ENCODE measurements at regions not wholly inside any gene's neighbourhood (a gene's known extent, or its start where the extent isn't known, plus 50 kb on each side); places are given as distances from the start of the nearest gene placed in this dataset.

- Histone ChIP-seq H3K9ac (ENCODE audit: insufficient read length) (no peak overlapping the region), H3K9me3 (ENCODE audit: low read depth, low read length) (no peaks in the 10 kb centered on the region), H3K36me3 (ENCODE audit: insufficient read depth, low read length) (no peaks in the 10 kb centered on the region), H3K4me3 (no peak overlapping the region), H3K27ac (no peak overlapping the region)
- TF ChIP-seq EZH2 (IDR thresholded peaks at IDR 0.05) (no peak), FOXP2 (optimal IDR thresholded peaks at IDR 0.05; ENCODE audit: control extremely low read depth, extremely low read length, insufficient read depth) (no peak), POLR2AphosphoS5 (IDR thresholded peaks at IDR 0.05; ENCODE audit: borderline replicate concordance, low read depth, low read length) (no peak)
- DNase-seq (ENCODE audit: low read depth, low spot score) = no peak
Measured at GRCh38 chr6:168990019-168990751, 263.5 kb downstream of the THBS2 start.

- DNase-seq (ENCODE audit: low read depth, low spot score) = no peak
- Histone ChIP-seq H3K9me3 (ENCODE audit: low read depth, low read length) (no peaks in the 10 kb centered on the region), H3K4me3 (no peak overlapping the region), H3K9ac (ENCODE audit: insufficient read length) (no peak overlapping the region), H3K36me3 (ENCODE audit: insufficient read depth, low read length) (no peaks in the 10 kb centered on the region), H3K27ac (no peak overlapping the region)
- no peak for TF ChIP-seq POLR2AphosphoS5 (IDR thresholded peaks at IDR 0.05; ENCODE audit: borderline replicate concordance, low read depth, low read length)
- TF ChIP-seq FOXP2 (optimal IDR thresholded peaks at IDR 0.05; ENCODE audit: control extremely low read depth, extremely low read length, insufficient read depth) = no peak
- no peak for TF ChIP-seq EZH2 (IDR thresholded peaks at IDR 0.05)
Measured at GRCh38 chr6:168989421-168989820, 264.2 kb downstream of the THBS2 start.

DNA sequence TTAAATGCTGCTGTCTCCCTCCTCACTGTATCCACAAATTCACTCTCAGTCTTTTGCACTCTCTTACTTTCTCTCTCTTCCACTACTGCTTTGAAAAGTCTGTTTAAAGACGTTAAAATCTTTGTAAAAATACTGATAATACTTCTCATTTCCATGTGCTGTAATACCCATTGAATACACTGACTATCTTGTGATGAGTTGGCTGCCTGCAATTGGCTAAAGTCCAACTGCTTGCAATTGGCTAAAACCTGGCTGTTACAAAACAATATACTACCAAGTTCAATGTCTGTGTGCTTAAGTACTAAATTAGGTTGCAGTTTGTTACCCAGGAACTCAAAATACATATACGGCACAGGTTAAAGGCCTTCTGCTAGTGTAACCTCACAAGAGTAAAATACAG is 264.8 kb downstream of the THBS2 start:
- Histone ChIP-seq H3K36me3 (ENCODE audit: insufficient read depth, low read length) (no peaks in the 10 kb centered on the region), H3K9me3 (ENCODE audit: low read depth, low read length) (no peaks in the 10 kb centered on the region), H3K27ac (no peak overlapping the region), H3K9ac (ENCODE audit: insufficient read length) (no peak overlapping the region), H3K4me3 (no peak overlapping the region)
- DNase-seq (ENCODE audit: low read depth, low spot score) = no peak
- TF ChIP-seq FOXP2 (optimal IDR thresholded peaks at IDR 0.05; ENCODE audit: control extremely low read depth, extremely low read length, insufficient read depth) = no peak

- Histone ChIP-seq H3K4me3 (no peak overlapping the region), H3K36me3 (ENCODE audit: insufficient read depth, low read length) (no peaks in the 10 kb centered on the region), H3K9me3 (ENCODE audit: low read depth, low read length) (no peaks in the 10 kb centered on the region), H3K27ac (no peak overlapping the region), H3K9ac (ENCODE audit: insufficient read length) (no peak overlapping the region)
- DNase-seq (ENCODE audit: low read depth, low spot score) = no peak
- TF ChIP-seq EZH2 (IDR thresholded peaks at IDR 0.05) (no peak), POLR2AphosphoS5 (IDR thresholded peaks at IDR 0.05; ENCODE audit: borderline replicate concordance, low read depth, low read length) (no peak), FOXP2 (optimal IDR thresholded peaks at IDR 0.05; ENCODE audit: control extremely low read depth, extremely low read length, insufficient read depth) (no peak)
Measured at GRCh38 chr6:168988280-168988679, 265.4 kb downstream of the THBS2 start.

DNA sequence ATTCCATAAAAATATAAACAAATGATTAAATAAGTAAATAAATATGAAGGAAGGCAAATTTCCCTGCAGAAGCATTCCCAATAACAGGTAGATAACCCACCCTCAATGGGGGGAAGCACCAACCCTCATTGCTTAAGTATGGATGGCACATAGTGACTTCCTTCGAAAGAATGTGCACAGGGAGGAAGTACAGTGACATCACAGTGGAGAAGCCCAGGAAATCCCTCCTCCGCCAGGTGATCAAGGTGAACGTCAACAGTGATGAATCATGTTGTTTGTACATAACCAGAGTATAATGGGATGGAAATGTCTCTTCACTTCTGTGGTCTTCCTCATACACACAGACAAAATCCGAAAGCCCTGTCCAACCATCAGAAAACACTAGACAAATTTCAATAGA is 267.9 kb downstream of the THBS2 start:
- no peaks in the 10 kb centered on the region for H3K36me3 ChIP-seq (ENCODE audit: insufficient read depth, low read length)
- no peak for DNase-seq (ENCODE audit: low read depth, low spot score)
- H3K4me3 ChIP-seq = no peak overlapping the region
- H3K9ac ChIP-seq (ENCODE audit: insufficient read length) = no peak overlapping the region
- no peaks in the 10 kb centered on the region for H3K9me3 ChIP-seq (ENCODE audit: low read depth, low read length)
- TF ChIP-seq EZH2 (IDR thresholded peaks at IDR 0.05) (no peak), FOXP2 (optimal IDR thresholded peaks at IDR 0.05; ENCODE audit: control extremely low read depth, extremely low read length, insufficient read depth) (no peak), POLR2AphosphoS5 (IDR thresholded peaks at IDR 0.05; ENCODE audit: borderline replicate concordance, low read depth, low read length) (no peak)
- H3K27ac ChIP-seq = no peak overlapping the region

GRCh38 chr6:168983925-168984324 is 269.7 kb downstream of the THBS2 start:
- no peak for DNase-seq (ENCODE audit: low read depth, low spot score)
- no peak for TF ChIP-seq FOXP2 (optimal IDR thresholded peaks at IDR 0.05; ENCODE audit: control extremely low read depth, extremely low read length, insufficient read depth)
- TF ChIP-seq POLR2AphosphoS5 (IDR thresholded peaks at IDR 0.05; ENCODE audit: borderline replicate concordance, low read depth, low read length) = no peak
- TF ChIP-seq EZH2 (IDR thresholded peaks at IDR 0.05) = no peak
- Histone ChIP-seq H3K27ac (no peak overlapping the region), H3K4me3 (no peak overlapping the region), H3K9me3 (ENCODE audit: low read depth, low read length) (no peaks in the 10 kb centered on the region), H3K9ac (ENCODE audit: insufficient read length) (no peak overlapping the region), H3K36me3 (ENCODE audit: insufficient read depth, low read length) (no peaks in the 10 kb centered on the region)

GRCh38 chr6:168981187-168981586 is 272.5 kb downstream of the THBS2 start:
- no peaks in the 10 kb centered on the region for H3K9me3 ChIP-seq (ENCODE audit: low read depth, low read length)
- no peak overlapping the region for H3K9ac ChIP-seq (ENCODE audit: insufficient read length)
- no peak overlapping the region for H3K4me3 ChIP-seq
- TF ChIP-seq EZH2 (IDR thresholded peaks at IDR 0.05) (no peak), POLR2AphosphoS5 (IDR thresholded peaks at IDR 0.05; ENCODE audit: borderline replicate concordance, low read depth, low read length) (no peak), FOXP2 (optimal IDR thresholded peaks at IDR 0.05; ENCODE audit: control extremely low read depth, extremely low read length, insufficient read depth) (no peak)
- H3K27ac ChIP-seq = no peak overlapping the region
- H3K36me3 ChIP-seq (ENCODE audit: insufficient read depth, low read length) = no peaks in the 10 kb centered on the region
- no peak for DNase-seq (ENCODE audit: low read depth, low spot score)

- Histone ChIP-seq H3K9ac (ENCODE audit: insufficient read length) (no peak overlapping the region), H3K36me3 (ENCODE audit: insufficient read depth, low read length) (no peaks in the 10 kb centered on the region), H3K27ac (no peak overlapping the region), H3K4me3 (no peak overlapping the region), H3K9me3 (ENCODE audit: low read depth, low read length) (no peaks in the 10 kb centered on the region)
- TF ChIP-seq POLR2AphosphoS5 (IDR thresholded peaks at IDR 0.05; ENCODE audit: borderline replicate concordance, low read depth, low read length) (no peak), EZH2 (IDR thresholded peaks at IDR 0.05) (no peak), FOXP2 (optimal IDR thresholded peaks at IDR 0.05; ENCODE audit: control extremely low read depth, extremely low read length, insufficient read depth) (no peak)
- no peak for DNase-seq (ENCODE audit: low read depth, low spot score)
Measured at GRCh38 chr6:168979254-168979653, 274.4 kb downstream of the THBS2 start.

DNA sequence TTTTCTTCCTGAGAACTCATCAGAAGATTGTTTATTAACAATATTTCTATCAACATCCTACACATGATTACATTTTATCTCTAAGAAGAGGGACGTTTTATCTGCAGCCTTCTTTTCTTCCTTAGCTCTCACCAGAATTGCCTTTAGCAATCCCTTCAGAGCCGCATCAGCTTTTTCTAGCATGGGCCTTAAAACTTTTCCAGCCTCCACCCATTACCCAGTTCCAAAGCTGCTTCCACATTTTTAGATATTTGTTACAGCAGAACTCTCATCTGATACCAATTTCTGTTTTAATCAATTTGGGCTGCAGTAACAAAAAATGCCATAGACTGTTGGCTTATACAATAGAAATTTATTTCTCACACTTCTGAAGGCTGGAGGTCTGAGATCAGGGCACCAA is 281.5 kb downstream of the THBS2 start:
- no peak for DNase-seq (ENCODE audit: low read depth, low spot score)
- Histone ChIP-seq H3K36me3 (ENCODE audit: insufficient read depth, low read length) (no peaks in the 10 kb centered on the region), H3K4me3 (no peak overlapping the region), H3K9ac (ENCODE audit: insufficient read length) (no peak overlapping the region), H3K9me3 (ENCODE audit: low read depth, low read length) (no peaks in the 10 kb centered on the region), H3K27ac (no peak overlapping the region)
- no peak for TF ChIP-seq EZH2 (IDR thresholded peaks at IDR 0.05)
- no peak for TF ChIP-seq FOXP2 (optimal IDR thresholded peaks at IDR 0.05; ENCODE audit: control extremely low read depth, extremely low read length, insufficient read depth)
